IgD-negative memory B cell (primary cell): ENCODE measurements at regions not wholly inside any gene's neighbourhood (a gene's known extent, or its start where the extent isn't known, plus 50 kb on each side); places are given as distances from the start of the nearest gene placed in this dataset.
A peak's percentile ranks its signal among the peaks of the same experiment; 100 is the strongest.
"Not testable (repeated sequence)": the region's sequence is repeated elsewhere in the genome, so short reads cannot be mapped to it uniquely, and the experiment has no call there.

ENCODE experiments used
- H3K27ac Mint-ChIP-seq, 3 donors: one replicate each; pipeline ENCODE4 v1.8.0; 2020 to 2022; ENCODE audit warnings: mild to moderate bottlenecking in 3 of 3, mixed read lengths in 3 of 3, moderate library complexity in 1 of 3
- H3K27me3 Mint-ChIP-seq: one replicate; pipeline ENCODE4 v1.8.0; 2021; ENCODE audit warnings: mixed read lengths
- H3K36me3 Mint-ChIP-seq: one replicate; pipeline ENCODE4 v1.8.0; 2020; ENCODE audit warnings: mild to moderate bottlenecking, mixed read lengths
- H3K4me1 Mint-ChIP-seq, 3 donors: one replicate each; pipeline ENCODE4 v1.8.0; 2020 to 2022; ENCODE audit warnings: mixed read lengths in 3 of 3, mild to moderate bottlenecking in 1 of 3
- H3K4me3 Mint-ChIP-seq, 4 donors: one replicate each; pipeline ENCODE4 v1.8.0; 2020 to 2022; ENCODE audit warnings: mild to moderate bottlenecking in 4 of 4, mixed read lengths in 4 of 4, moderate library complexity in 3 of 4
- H3K9me3 Mint-ChIP-seq, 3 donors: one replicate each; pipeline ENCODE4 v1.8.0; 2020 to 2021; ENCODE audit warnings: mixed read lengths in 3 of 3, mild to moderate bottlenecking in 1 of 3

DNA sequence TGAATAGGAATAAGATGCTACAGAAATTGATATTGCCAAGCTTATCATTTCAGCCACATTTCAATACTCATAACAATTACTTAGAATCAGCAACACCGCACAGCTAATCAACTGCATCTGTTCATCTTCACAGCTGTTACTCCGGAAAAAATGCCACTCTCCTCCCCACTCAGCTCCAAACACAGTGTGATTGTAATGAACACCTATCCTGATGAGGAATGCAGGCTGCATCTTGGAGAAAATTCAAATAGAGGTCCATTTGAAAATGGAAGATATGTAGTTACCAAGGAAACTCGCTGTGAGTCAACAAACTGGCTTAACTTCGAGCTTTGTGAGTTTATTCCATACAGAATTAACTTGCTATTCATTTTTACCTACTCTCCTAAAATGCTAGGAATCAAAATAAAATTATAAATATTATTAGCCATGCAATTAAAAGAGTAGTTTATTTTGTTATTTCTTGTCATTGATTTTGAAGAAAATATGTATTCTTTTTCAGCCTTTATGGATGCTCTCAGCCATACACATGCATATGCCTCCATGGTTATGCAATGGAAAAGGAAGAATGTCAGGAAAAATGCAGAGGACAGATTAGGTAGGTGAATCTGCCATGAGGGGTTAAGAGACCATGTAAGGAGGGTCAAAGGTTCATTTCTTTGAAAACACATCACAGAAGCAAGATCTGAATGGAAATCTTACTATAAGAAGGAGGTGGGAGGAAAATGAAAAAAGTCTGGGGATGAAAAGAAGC is 267.2 kb downstream of the POM121L12 start:
- H3K27me3 Mint-ChIP-seq, result no peaks in the 10 kb centered on the region
- H3K27ac Mint-ChIP-seq, result no peak overlapping the region
- no peak overlapping the region for H3K4me3 Mint-ChIP-seq
- no peaks in the 10 kb centered on the region for H3K4me1 Mint-ChIP-seq
- H3K36me3 Mint-ChIP-seq, result no peaks in the 10 kb centered on the region
- peaks cover 2 to 6% (median 4%) of the 10 kb centered on the region in 3 donors for H3K9me3 Mint-ChIP-seq

GRCh38 chr7:53303781-53304180 is 268.3 kb downstream of the POM121L12 start:
- Mint-ChIP-seq H3K4me1 (no peaks in the 10 kb centered on the region), H3K27me3 (no peaks in the 10 kb centered on the region), H3K27ac (no peak overlapping the region), H3K4me3 (no peak overlapping the region), H3K9me3 (peaks cover 2 to 6% (median 4%) of the 10 kb centered on the region in 3 donors), H3K36me3 (no peaks in the 10 kb centered on the region)

GRCh38 chr7:53306846-53307245 is 271.4 kb downstream of the POM121L12 start:
- no peak overlapping the region for H3K27ac Mint-ChIP-seq
- H3K4me1 Mint-ChIP-seq, result no peaks in the 10 kb centered on the region
- H3K36me3 Mint-ChIP-seq, result no peaks in the 10 kb centered on the region
- peaks cover 2 to 10% (median 4%) of the 10 kb centered on the region in 3 donors for H3K9me3 Mint-ChIP-seq
- no peak overlapping the region for H3K4me3 Mint-ChIP-seq
- H3K27me3 Mint-ChIP-seq, result no peaks in the 10 kb centered on the region

GRCh38 chr7:53311205-53311604 is 275.8 kb downstream of the POM121L12 start:
- H3K27me3 Mint-ChIP-seq, result no peaks in the 10 kb centered on the region
- peaks cover 2 to 6% (median 5%) of the 10 kb centered on the region in 3 donors for H3K9me3 Mint-ChIP-seq
- no peak overlapping the region for H3K27ac Mint-ChIP-seq
- H3K4me3 Mint-ChIP-seq, result no peak overlapping the region
- H3K4me1 Mint-ChIP-seq, result peaks cover 0 to 1% (median 0%) of the 10 kb centered on the region in 3 donors
- H3K36me3 Mint-ChIP-seq, result no peaks in the 10 kb centered on the region

DNA sequence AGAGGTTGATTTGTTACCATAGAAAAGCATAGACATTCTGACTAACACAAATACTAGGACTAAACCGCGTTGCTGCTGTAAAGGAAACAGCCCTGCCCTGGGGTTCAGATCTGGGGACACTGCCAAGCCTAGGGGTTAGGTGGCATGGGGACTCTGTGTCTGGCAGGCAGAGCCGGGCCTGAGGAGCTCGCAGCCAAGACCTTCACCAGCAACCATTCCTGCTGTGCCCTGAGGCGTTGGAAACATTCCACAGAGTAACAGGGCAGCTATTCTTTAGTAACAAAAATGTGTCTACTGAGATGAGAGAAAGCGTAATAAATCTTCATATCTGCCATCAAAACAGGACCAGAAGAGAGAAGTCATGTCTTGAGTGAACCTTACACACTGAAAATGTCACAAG is 280.5 kb downstream of the POM121L12 start:
- peaks cover 0 to 19% (median 2%) of the 10 kb centered on the region in 3 donors for H3K9me3 Mint-ChIP-seq
- no peaks in the 10 kb centered on the region for H3K27me3 Mint-ChIP-seq
- H3K27ac Mint-ChIP-seq, result peak overlapping the region in 1 of 3 donors; percentile 72
- peaks cover 0 to 1% (median 0%) of the 10 kb centered on the region in 3 donors for H3K4me1 Mint-ChIP-seq
- no peak overlapping the region for H3K4me3 Mint-ChIP-seq
- H3K36me3 Mint-ChIP-seq, result no peaks in the 10 kb centered on the region

- no peak overlapping the region for H3K4me3 Mint-ChIP-seq
- no peak overlapping the region for H3K27ac Mint-ChIP-seq
- H3K36me3 Mint-ChIP-seq, result no peaks in the 10 kb centered on the region
- peaks cover 0 to 1% (median 0%) of the 10 kb centered on the region in 3 donors for H3K4me1 Mint-ChIP-seq
- no peaks in the 10 kb centered on the region for H3K27me3 Mint-ChIP-seq
- H3K9me3 Mint-ChIP-seq, result peaks cover 0 to 26% (median 5%) of the 10 kb centered on the region in 3 donors
Measured at GRCh38 chr7:53318566-53318965, 283.1 kb downstream of the POM121L12 start.

- no peaks in the 10 kb centered on the region for H3K27me3 Mint-ChIP-seq
- H3K9me3 Mint-ChIP-seq, result peaks cover 0 to 16% (median 7%) of the 10 kb centered on the region in 3 donors
- no peak overlapping the region for H3K27ac Mint-ChIP-seq
- no peak overlapping the region for H3K4me3 Mint-ChIP-seq
- no peaks in the 10 kb centered on the region for H3K36me3 Mint-ChIP-seq
- H3K4me1 Mint-ChIP-seq, result no peaks in the 10 kb centered on the region
Measured at GRCh38 chr7:53325061-53325460, 289.6 kb downstream of the POM121L12 start.

DNA sequence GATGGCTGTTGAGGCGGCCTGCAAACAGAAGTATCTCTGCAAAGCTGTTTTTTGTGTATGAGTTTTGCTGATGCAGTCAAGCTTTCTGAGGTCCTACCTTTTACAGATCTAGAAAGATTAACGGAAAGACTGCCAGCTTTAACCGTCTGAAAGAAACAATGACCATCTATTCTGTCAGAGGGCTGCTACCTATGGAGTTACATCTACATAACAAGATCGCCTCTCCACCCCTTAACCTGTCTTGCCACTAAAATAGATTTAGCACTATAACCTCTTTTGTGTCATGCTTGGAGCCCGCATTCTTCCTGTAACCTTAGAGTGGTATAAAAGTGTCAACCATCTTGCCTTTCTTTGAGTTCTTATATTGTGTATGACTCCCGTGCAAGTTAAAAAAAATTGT is 291.2 kb downstream of the POM121L12 start:
- Mint-ChIP-seq H3K4me1 (no peaks in the 10 kb centered on the region), H3K4me3 (no peak overlapping the region)

DNA sequence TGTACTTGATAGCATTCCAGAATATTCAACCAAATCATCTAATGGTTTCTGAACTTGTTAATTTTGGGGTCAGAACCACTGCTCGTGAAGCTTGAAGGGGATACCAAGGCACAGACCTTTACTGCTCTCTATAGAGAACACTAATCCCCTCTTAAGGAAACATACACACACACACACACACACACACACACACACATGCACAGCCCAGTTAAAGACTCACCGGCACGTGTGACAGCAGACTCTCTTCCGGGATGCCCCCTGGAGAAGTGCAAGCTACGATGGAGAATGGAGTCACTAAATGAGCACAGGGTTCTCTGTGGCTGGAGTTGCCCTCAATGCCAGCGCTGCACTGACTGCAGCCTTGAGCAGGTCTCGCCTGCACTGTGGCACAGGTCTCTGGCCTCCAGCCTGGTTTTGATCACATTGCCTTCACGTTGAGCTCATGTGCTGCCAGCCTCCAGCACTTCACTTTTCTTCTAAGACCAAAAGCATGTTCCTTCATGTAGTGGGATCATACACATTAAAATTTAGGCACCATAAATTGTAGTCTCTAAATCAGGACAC is 300.8 kb downstream of the POM121L12 start:
- Mint-ChIP-seq H3K27ac (no peak overlapping the region), H3K9me3 (peaks cover 3 to 8% (median 7%) of the 10 kb centered on the region in 3 donors)

More for the DNA sequence above, 291.2 kb downstream of the POM121L12 start:
- H3K9me3 Mint-ChIP-seq, result peaks cover 0 to 10% (median 7%) of the 10 kb centered on the region in 3 donors
- no peaks in the 10 kb centered on the region for H3K27me3 Mint-ChIP-seq
- no peaks in the 10 kb centered on the region for H3K36me3 Mint-ChIP-seq
- H3K27ac Mint-ChIP-seq, result no peak overlapping the region

DNA sequence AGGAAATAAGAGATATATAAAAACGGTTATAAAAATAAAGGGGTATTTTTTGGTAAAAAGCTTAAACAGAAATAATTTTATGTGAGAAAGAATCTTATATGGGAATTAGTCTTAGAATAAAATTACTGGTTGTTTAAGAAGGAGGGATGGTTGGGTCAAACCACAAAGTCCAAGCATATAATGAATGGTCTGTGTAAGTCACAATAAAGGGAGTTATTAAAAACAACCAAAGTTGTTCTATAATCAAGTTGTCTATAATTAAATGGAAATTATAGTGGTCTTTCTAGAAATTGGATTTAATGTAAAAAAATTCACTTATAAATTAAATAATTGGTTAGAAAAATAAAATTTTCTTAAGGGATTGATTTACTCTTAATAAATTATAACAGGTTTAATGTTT is 304.8 kb downstream of the POM121L12 start:
- no peak overlapping the region for H3K27ac Mint-ChIP-seq

More for the DNA sequence above, 300.8 kb downstream of the POM121L12 start:
- no peak overlapping the region for H3K4me3 Mint-ChIP-seq
- H3K4me1 Mint-ChIP-seq, result no peaks in the 10 kb centered on the region
- no peaks in the 10 kb centered on the region for H3K27me3 Mint-ChIP-seq
- H3K36me3 Mint-ChIP-seq, result no peaks in the 10 kb centered on the region

GRCh38 chr7:53350241-53350640 is 314.8 kb downstream of the POM121L12 start:
- Mint-ChIP-seq H3K27ac (no peak overlapping the region), H3K4me1 (no peaks in the 10 kb centered on the region), H3K27me3 (no peaks in the 10 kb centered on the region), H3K4me3 (no peak overlapping the region), H3K9me3 (peaks cover 1 to 12% (median 3%) of the 10 kb centered on the region in 3 donors), H3K36me3 (no peaks in the 10 kb centered on the region)

More for the DNA sequence above, 304.8 kb downstream of the POM121L12 start:
- H3K27me3 Mint-ChIP-seq, result no peaks in the 10 kb centered on the region
- H3K4me3 Mint-ChIP-seq, result no peak overlapping the region
- no peaks in the 10 kb centered on the region for H3K36me3 Mint-ChIP-seq
- H3K9me3 Mint-ChIP-seq, result peaks cover 5 to 15% (median 10%) of the 10 kb centered on the region in 3 donors
- H3K4me1 Mint-ChIP-seq, result no peaks in the 10 kb centered on the region

GRCh38 chr7:53351681-53352080 is 316.2 kb downstream of the POM121L12 start:
- peaks cover 1 to 16% (median 2%) of the 10 kb centered on the region in 3 donors for H3K9me3 Mint-ChIP-seq
- no peaks in the 10 kb centered on the region for H3K27me3 Mint-ChIP-seq
- H3K27ac Mint-ChIP-seq, result no peak overlapping the region
- no peaks in the 10 kb centered on the region for H3K4me1 Mint-ChIP-seq
- H3K36me3 Mint-ChIP-seq, result no peaks in the 10 kb centered on the region
- no peak overlapping the region for H3K4me3 Mint-ChIP-seq

DNA sequence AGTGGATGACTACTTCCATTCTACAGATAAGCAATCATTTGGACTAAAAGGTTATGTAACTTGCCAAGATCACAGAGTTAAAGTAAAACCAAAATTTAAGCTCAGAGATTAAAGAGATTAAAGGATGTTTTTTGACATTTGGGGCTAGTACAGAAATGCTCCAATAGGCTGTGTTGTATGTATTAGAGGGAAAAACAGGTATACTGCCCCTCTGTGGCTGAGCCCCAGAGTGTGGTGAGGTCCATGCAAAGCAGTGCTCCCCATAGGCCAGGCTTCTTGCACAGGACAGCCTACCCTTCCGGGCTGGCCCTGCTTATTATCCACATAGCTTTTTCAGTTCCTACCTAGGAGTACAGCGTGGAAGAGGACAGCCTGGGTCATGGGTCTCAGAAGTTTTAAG is 322.8 kb downstream of the POM121L12 start:
- no peaks in the 10 kb centered on the region for H3K36me3 Mint-ChIP-seq
- H3K4me1 Mint-ChIP-seq, result no peaks in the 10 kb centered on the region
- no peak overlapping the region for H3K4me3 Mint-ChIP-seq
- no peak overlapping the region for H3K27ac Mint-ChIP-seq
- H3K27me3 Mint-ChIP-seq, result no peaks in the 10 kb centered on the region
- H3K9me3 Mint-ChIP-seq, result peaks cover 2 to 19% (median 6%) of the 10 kb centered on the region in 3 donors

DNA sequence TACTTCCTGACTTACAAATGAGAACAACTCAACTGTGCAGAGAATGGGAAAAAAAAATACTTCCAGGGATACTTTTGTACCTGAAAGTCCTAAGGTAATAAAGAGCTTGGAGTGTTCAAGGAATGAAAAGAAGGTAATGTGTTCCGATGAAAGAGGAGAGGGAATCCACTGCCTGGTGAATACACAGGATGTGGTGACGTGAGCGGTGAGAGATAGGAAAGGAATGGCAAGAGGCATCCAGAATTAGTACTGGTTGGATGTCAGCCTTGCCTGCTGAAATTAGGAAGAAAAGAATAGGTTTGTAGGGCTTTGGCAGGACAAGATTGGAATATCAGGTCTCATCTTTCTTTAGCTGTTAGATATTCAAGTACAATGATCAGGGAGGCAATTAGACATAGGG is 347.7 kb downstream of the POM121L12 start:
- H3K9me3 Mint-ChIP-seq, result peaks cover 0 to 10% (median 2%) of the 10 kb centered on the region in 3 donors
- H3K4me3 Mint-ChIP-seq, result no peak overlapping the region
- H3K27me3 Mint-ChIP-seq, result no peaks in the 10 kb centered on the region
- H3K27ac Mint-ChIP-seq, result peak overlapping the region in 1 of 3 donors; percentile 74
- no peaks in the 10 kb centered on the region for H3K36me3 Mint-ChIP-seq
- H3K4me1 Mint-ChIP-seq, result peaks cover 0 to 2% (median 0%) of the 10 kb centered on the region in 3 donors

DNA sequence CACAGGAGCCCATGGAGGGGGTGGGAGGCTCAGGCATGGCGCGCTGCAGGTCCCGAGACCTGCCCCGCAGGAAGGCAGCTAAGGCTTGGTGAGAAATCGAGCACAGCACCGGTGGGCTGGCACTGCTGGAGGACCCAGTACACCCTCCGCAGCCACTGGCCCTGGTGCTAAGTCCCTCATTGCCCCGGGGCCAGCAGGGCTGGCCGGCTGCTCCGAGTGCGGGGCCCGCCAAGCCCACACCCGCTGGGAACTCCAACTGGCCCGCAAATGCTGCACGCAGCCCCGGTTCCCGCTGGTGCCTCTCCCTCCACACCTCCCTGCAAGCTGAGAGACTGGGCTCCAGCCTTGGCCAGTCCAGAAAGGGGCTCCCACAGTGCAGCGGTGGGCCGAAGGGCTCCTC is 349.8 kb downstream of the POM121L12 start:
- not testable (repeated sequence) for H3K27ac Mint-ChIP-seq, H3K4me1 Mint-ChIP-seq, H3K36me3 Mint-ChIP-seq, H3K27me3 Mint-ChIP-seq, H3K4me3 Mint-ChIP-seq, H3K9me3 Mint-ChIP-seq

DNA sequence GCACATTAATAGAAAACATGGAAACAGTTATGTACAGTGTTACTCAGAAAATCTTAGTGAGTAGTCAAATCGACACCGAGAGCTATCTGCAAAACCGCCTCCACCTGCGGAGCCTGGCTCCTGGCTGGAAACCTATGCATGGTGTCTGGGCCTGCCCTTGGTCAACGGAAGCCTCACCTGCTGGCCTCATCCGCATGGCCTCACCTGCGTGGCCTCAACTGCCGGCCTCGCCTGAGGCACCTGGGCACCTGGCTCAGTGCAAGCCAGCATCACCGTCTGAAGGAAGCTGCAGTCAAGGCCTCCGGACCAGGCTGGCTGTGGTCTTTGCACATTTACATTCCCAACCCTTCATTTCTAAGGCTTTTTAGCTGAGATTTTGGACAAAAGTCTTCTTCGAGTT is 352.1 kb downstream of the POM121L12 start:
- H3K4me1 Mint-ChIP-seq, result peaks cover 0 to 2% (median 0%) of the 10 kb centered on the region in 3 donors
- no peaks in the 10 kb centered on the region for H3K36me3 Mint-ChIP-seq
- H3K9me3 Mint-ChIP-seq, result peaks cover 3 to 10% (median 5%) of the 10 kb centered on the region in 3 donors
- H3K27me3 Mint-ChIP-seq, result no peaks in the 10 kb centered on the region
- no peak overlapping the region for H3K4me3 Mint-ChIP-seq
- no peak overlapping the region for H3K27ac Mint-ChIP-seq
